Suprapubic skin (tissue), 4 donors: ENCODE measurements at regions not wholly inside any gene's neighbourhood (a gene's known extent, or its start where the extent isn't known, plus 50 kb on each side); places are given as distances from the start of the nearest gene placed in this dataset.

ENCODE experiments used
- DNase-seq, 2 donors: peaks; one replicate each; pipeline ENCODE4 v3.0.0-alpha.2; 2019; ENCODE audit warnings: low spot score in 2 of 2
- H3K27ac ChIP-seq: fragments of 200-600 bp; sonication (generic); one replicate; pipeline ENCODE4 v1.5.1; 2019
- H3K27me3 ChIP-seq: fragments of 200-600 bp; sonication (generic); one replicate; pipeline ENCODE4 v1.5.1; 2019
- H3K36me3 ChIP-seq: fragments of 200-600 bp; sonication (generic); one replicate; pipeline ENCODE4 v1.5.1; 2019
- H3K4me1 ChIP-seq: fragments of 200-600 bp; sonication (generic); one replicate; pipeline ENCODE4 v1.5.1; 2019
- H3K4me3 ChIP-seq: fragments of 200-600 bp; sonication (generic); one replicate; pipeline ENCODE4 v1.5.1; 2019; ENCODE audit warnings: mild to moderate bottlenecking
- H3K9me3 ChIP-seq: fragments of 200-600 bp; sonication (generic); one replicate; pipeline ENCODE4 v1.5.1; 2019
- EP300 ChIP-seq: sonication (generic); formaldehyde crosslinking; IDR thresholded peaks from one replicate; pipeline ENCODE4 v1.6.1; 2017; ENCODE audit warnings: antibody characterized with exemption
- POLR2A ChIP-seq, 2 donors: fragments of 450-650 bp; IDR thresholded peaks; one replicate each; pipeline ENCODE4 v1.6.1; 2017; ENCODE audit warnings: antibody characterized with exemption in 2 of 2, mild to moderate bottlenecking in 2 of 2, moderate library complexity in 2 of 2
- POLR2AphosphoS5 ChIP-seq, 3 donors: sonication (generic); formaldehyde crosslinking; IDR thresholded peaks; one replicate each; pipeline ENCODE4 v1.6.1; 2017; ENCODE audit warnings: antibody characterized with exemption in 3 of 3
- WGBS: methylation state at CpG from one replicate; pipeline ENCODE4 v1.1.5; 2018; 5-methylcytosine and 5-hydroxymethylcytosine counted together
- TF ChIP-seq, protein P1 (sequence below), 2 donors: fragments of 200-600 bp in 1 of 2; fragments of 450-650 bp in 1 of 2; sonication (generic) in 1 of 2; IDR thresholded peaks; one replicate each; pipeline ENCODE4 v1.5.1; 2016 to 2019; ENCODE audit warnings: antibody characterized with exemption in 2 of 2, mild to moderate bottlenecking in 1 of 2, moderate library complexity in 1 of 2

DNA sequence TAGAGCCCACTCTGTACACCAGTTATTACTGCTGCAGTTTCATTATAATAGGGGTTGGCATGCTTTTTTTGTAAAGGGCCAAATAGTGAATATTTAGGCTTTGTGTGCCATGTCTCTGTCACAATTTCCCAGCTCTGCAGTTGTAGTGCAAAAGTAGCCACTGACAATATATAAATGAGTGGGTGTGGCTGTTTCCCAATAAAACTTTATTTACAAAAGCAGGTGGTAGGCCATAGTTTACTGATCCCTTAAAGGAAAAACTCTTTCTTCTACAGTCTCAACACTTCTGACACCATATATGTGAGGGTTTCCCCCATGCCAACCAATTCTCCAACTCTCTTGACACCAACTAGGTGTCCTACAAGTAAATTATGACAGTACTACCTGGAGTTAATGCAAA lies 110.2 kb upstream of the NAP1L1 start:
- no peaks in the 10 kb centered on the region for H3K36me3 ChIP-seq
- TF ChIP-seq POLR2AphosphoS5 (IDR thresholded peaks at IDR 0.05), result no peak
- no peak for TF ChIP-seq POLR2A (IDR thresholded peaks at IDR 0.05)
- no peak for TF ChIP-seq EP300
- TF ChIP-seq, protein P1, sequence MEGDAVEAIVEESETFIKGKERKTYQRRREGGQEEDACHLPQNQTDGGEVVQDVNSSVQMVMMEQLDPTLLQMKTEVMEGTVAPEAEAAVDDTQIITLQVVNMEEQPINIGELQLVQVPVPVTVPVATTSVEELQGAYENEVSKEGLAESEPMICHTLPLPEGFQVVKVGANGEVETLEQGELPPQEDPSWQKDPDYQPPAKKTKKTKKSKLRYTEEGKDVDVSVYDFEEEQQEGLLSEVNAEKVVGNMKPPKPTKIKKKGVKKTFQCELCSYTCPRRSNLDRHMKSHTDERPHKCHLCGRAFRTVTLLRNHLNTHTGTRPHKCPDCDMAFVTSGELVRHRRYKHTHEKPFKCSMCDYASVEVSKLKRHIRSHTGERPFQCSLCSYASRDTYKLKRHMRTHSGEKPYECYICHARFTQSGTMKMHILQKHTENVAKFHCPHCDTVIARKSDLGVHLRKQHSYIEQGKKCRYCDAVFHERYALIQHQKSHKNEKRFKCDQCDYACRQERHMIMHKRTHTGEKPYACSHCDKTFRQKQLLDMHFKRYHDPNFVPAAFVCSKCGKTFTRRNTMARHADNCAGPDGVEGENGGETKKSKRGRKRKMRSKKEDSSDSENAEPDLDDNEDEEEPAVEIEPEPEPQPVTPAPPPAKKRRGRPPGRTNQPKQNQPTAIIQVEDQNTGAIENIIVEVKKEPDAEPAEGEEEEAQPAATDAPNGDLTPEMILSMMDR (IDR thresholded peaks at IDR 0.05), result no peak
- no peak overlapping the region for H3K4me3 ChIP-seq
- no peak overlapping the region for H3K27ac ChIP-seq
- H3K9me3 ChIP-seq, result peaks cover 3% of the 10 kb centered on the region
- no peaks in the 10 kb centered on the region for H3K4me1 ChIP-seq
- DNase-seq, result no peak
- H3K27me3 ChIP-seq, result no peaks in the 10 kb centered on the region

DNA sequence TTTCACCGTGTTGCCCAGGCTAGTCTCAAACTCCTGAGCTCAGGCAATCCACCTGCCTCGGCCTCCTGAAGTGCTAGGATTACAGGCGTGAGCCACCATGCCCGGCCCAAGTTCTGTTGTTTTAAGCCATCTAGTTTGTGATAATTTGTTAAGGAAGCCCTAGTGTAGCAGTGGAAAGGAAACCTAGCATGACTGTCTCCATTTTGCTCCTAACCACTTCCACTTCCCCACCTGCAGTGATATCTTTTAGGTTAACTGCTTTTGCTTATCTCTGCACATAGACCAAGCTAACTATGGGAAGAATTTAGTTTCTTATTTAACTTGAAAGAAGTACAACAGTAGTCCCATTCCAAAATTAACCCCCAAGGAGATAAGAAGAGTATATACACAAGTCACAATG lies 109.5 kb upstream of the NAP1L1 start:
- H3K4me1 ChIP-seq, result no peaks in the 10 kb centered on the region
- no peaks in the 10 kb centered on the region for H3K9me3 ChIP-seq
- H3K27ac ChIP-seq, result no peak overlapping the region
- no peaks in the 10 kb centered on the region for H3K27me3 ChIP-seq
- DNase-seq, result no peak
- no peak overlapping the region for H3K4me3 ChIP-seq
- TF ChIP-seq, protein P1 (IDR thresholded peaks at IDR 0.05), result no peak
- no peak for TF ChIP-seq POLR2AphosphoS5 (IDR thresholded peaks at IDR 0.05)
- no peak for TF ChIP-seq EP300
- TF ChIP-seq POLR2A (IDR thresholded peaks at IDR 0.05), result no peak
- no peaks in the 10 kb centered on the region for H3K36me3 ChIP-seq
- WGBS, result 92% methylated on average over 4 of the region's 4 CpGs

- H3K36me3 ChIP-seq, result no peaks in the 10 kb centered on the region
- H3K27ac ChIP-seq, result no peak overlapping the region
- 83% methylated on average over 4 of the region's 4 CpGs for WGBS
- TF ChIP-seq POLR2AphosphoS5 (IDR thresholded peaks at IDR 0.05), result no peak
- TF ChIP-seq, protein P1 (IDR thresholded peaks at IDR 0.05), result no peak
- no peak for TF ChIP-seq EP300
- no peak for TF ChIP-seq POLR2A (IDR thresholded peaks at IDR 0.05)
- no peak overlapping the region for H3K4me3 ChIP-seq
- no peaks in the 10 kb centered on the region for H3K4me1 ChIP-seq
- no peak for DNase-seq
- H3K9me3 ChIP-seq, result no peaks in the 10 kb centered on the region
- H3K27me3 ChIP-seq, result no peaks in the 10 kb centered on the region
These were observed 107.9 kb upstream of the NAP1L1 start for GRCh38 chr12:76192416-76192815.

GRCh38 chr12:76190299-76190698 lies 105.8 kb upstream of the NAP1L1 start:
- Histone ChIP-seq H3K36me3 (no peaks in the 10 kb centered on the region), H3K4me3 (no peak overlapping the region), H3K27ac (no peak overlapping the region), H3K4me1 (no peaks in the 10 kb centered on the region), H3K9me3 (no peaks in the 10 kb centered on the region), H3K27me3 (no peaks in the 10 kb centered on the region)
- DNase-seq, result no peak
- TF ChIP-seq, protein P1 (IDR thresholded peaks at IDR 0.05), result no peak
- TF ChIP-seq POLR2A (IDR thresholded peaks at IDR 0.05) (no peak), POLR2AphosphoS5 (IDR thresholded peaks at IDR 0.05) (no peak), EP300 (no peak)
- 70% methylated on average over 2 of the region's 2 CpGs for WGBS

GRCh38 chr12:76189851-76190250 lies 105.4 kb upstream of the NAP1L1 start:
- no peaks in the 10 kb centered on the region for H3K27me3 ChIP-seq
- no peaks in the 10 kb centered on the region for H3K36me3 ChIP-seq
- no peaks in the 10 kb centered on the region for H3K4me1 ChIP-seq
- no peaks in the 10 kb centered on the region for H3K9me3 ChIP-seq
- TF ChIP-seq, protein P1 (IDR thresholded peaks at IDR 0.05), result no peak
- TF ChIP-seq POLR2AphosphoS5 (IDR thresholded peaks at IDR 0.05) (no peak), EP300 (no peak), POLR2A (IDR thresholded peaks at IDR 0.05) (no peak)
- 93% methylated on average over 2 of the region's 2 CpGs for WGBS
- no peak overlapping the region for H3K4me3 ChIP-seq
- no peak overlapping the region for H3K27ac ChIP-seq
- no peak for DNase-seq
